Lower leg skin (tissue), 3 donors: ENCODE measurements at regions not wholly inside any gene's neighbourhood (a gene's known extent, or its start where the extent isn't known, plus 50 kb on each side); places are given as distances from the start of the nearest gene placed in this dataset.

ENCODE experiments used
- POLR2A ChIP-seq, 2 donors: fragments of 450-650 bp; IDR thresholded peaks; one replicate each; pipeline ENCODE4 v1.6.1; 2016 to 2017; ENCODE audit warnings: antibody characterized with exemption in 2 of 2, mild to moderate bottlenecking in 1 of 2, moderate library complexity in 1 of 2
- TF ChIP-seq, protein P1 (sequence below), 3 donors: fragments of 450-650 bp; IDR thresholded peaks; one replicate each; pipeline ENCODE4 v1.5.1; 2016; ENCODE audit warnings: antibody characterized with exemption in 3 of 3, mild to moderate bottlenecking in 3 of 3, moderate library complexity in 2 of 3

DNA sequence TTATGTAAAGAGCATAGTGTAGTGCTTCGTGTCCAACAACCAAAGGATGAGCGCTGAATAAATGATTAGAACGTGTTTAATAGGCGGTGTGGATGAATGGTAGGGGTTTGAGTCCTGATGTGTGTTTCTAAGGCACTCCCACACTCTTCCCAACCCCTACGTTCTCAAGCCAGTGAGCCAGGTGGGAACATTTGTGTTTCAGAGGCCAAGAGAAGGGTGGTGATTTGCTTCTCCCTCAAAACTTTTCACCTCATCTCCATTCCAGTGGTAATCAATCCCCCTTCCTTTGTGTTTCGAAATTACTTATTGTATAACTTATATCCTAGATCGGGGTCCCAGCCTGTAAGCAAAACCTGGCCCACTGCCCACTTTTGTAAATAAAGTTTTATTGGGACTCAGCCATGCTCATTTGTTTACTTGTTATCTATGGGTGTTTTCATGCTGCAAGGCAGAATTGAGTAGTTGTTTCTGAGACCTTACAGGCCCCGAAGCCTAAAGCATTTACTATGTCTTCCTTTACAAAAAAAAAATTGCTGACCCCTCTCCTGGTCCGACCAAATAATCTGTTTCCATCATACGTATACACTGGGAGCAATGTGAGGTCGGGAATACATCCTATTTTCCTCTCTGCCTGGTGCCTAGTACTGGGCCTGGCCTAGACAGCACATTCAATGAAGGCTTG lies 150.8 kb upstream of the MYCN start:
- TF ChIP-seq, protein P1, sequence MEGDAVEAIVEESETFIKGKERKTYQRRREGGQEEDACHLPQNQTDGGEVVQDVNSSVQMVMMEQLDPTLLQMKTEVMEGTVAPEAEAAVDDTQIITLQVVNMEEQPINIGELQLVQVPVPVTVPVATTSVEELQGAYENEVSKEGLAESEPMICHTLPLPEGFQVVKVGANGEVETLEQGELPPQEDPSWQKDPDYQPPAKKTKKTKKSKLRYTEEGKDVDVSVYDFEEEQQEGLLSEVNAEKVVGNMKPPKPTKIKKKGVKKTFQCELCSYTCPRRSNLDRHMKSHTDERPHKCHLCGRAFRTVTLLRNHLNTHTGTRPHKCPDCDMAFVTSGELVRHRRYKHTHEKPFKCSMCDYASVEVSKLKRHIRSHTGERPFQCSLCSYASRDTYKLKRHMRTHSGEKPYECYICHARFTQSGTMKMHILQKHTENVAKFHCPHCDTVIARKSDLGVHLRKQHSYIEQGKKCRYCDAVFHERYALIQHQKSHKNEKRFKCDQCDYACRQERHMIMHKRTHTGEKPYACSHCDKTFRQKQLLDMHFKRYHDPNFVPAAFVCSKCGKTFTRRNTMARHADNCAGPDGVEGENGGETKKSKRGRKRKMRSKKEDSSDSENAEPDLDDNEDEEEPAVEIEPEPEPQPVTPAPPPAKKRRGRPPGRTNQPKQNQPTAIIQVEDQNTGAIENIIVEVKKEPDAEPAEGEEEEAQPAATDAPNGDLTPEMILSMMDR (IDR thresholded peaks at IDR 0.05), result no peak
- no peak for TF ChIP-seq POLR2A (IDR thresholded peaks at IDR 0.05)
